ENCODE measurements at regions not wholly inside any gene's neighbourhood (a gene's known extent, or its start where the extent isn't known, plus 50 kb on each side); places are given as distances from the start of the nearest gene placed in this dataset.

- TF ChIP-seq FOXJ3 (CRISPR knock-in tag; IDR thresholded peaks at IDR 0.05) (no peak), CTCF (IDR thresholded peaks at IDR 0.05) (no peak), USF2 (IDR thresholded peaks at IDR 0.05; ENCODE audit: borderline replicate concordance, low read depth, low read length) (no peak), MAX (IDR thresholded peaks at IDR 0.05; ENCODE audit: low read depth) (0 out of 2 replicates have a peak, but pooled peaks have one; percentile 8), NRF1 (IDR thresholded peaks at IDR 0.05; ENCODE audit: low read depth, low read length) (no peak)
These were observed 174.0 kb downstream of the HMHB1 start (continued) for GRCh38 chr5:143985832-143986515.

GRCh38 chr5:143986516-143987212 is 174.7 kb downstream of the HMHB1 start:
- H3F3A ChIP-seq (replicated peaks; ENCODE audit: insufficient read depth) = peaks cover 30% of the 10 kb centered on the region
- 0 out of 2 replicates have a peak, but pooled peaks have one; percentile 26 for TF ChIP-seq JUND (IDR thresholded peaks at IDR 0.05)
- no peak for TF ChIP-seq MXI1 (IDR thresholded peaks at IDR 0.05; ENCODE audit: low read depth, low read length)
- no peak for TF ChIP-seq EP300 (IDR thresholded peaks at IDR 0.05; ENCODE audit: borderline replicate concordance in 1 of 2, low read depth in 1 of 2, low read length in 1 of 2)
- peak; percentile 56 for TF ChIP-seq TCF12 (IDR thresholded peaks at IDR 0.05)
- peak; percentile 55; the same call in 1 of the 2 replicates for TF ChIP-seq FOSL2 (IDR thresholded peaks at IDR 0.05; ENCODE audit: borderline replicate concordance, low read depth)
- TF ChIP-seq RXRA (IDR thresholded peaks at IDR 0.05; ENCODE audit: borderline replicate concordance, low read depth) = no peak
- peak; percentile 79 for TF ChIP-seq NFIC (IDR thresholded peaks at IDR 0.05; ENCODE audit: borderline replicate concordance)
- TF ChIP-seq TEAD4 (IDR thresholded peaks at IDR 0.05; ENCODE audit: borderline replicate concordance, insufficient read depth) = 0 out of 2 replicates have a peak, but pooled peaks have one; percentile 47
- peak overlapping the region; percentile 30 for H3K4me2 ChIP-seq
- no peaks in the 10 kb centered on the region for H4K20me1 ChIP-seq (ENCODE audit: insufficient read depth)
- H3K27ac ChIP-seq (ENCODE audit: low read depth in 2 of 2, low read length in 1 of 2) = peak overlapping the region; percentile 3 to 87; a peak in 3 of 4 replicates
- H3K36me3 ChIP-seq (replicated peaks in 1 of 2; ENCODE audit: control insufficient read depth in 1 of 2, insufficient read depth in 2 of 2, low read length in 1 of 2) = no peaks in the 10 kb centered on the region
- no peak for DNase-seq
- no peaks in the 10 kb centered on the region for H3K9me3 ChIP-seq
- H3K9ac ChIP-seq = peak overlapping the region; percentile 54
- no peaks in the 10 kb centered on the region for H3K9me2 ChIP-seq
- H3K27me3 ChIP-seq (ENCODE audit: insufficient read depth) = no peaks in the 10 kb centered on the region
- H3K79me2 ChIP-seq (ENCODE audit: insufficient read depth) = no peaks in the 10 kb centered on the region
- peaks cover 4 to 27% of the 10 kb centered on the region in 2 experiments; a peak in 3 of 4 replicates for H3K4me1 ChIP-seq (ENCODE audit: control insufficient read depth in 1 of 2, insufficient read depth in 2 of 2, low read depth in 1 of 2, low read length in 1 of 2)
- ChIA-PET POLR2A (no interaction called here), CTCF (no interaction called here)
- H2AFZ ChIP-seq (ENCODE audit: low read depth) = peak overlapping the region; percentile 57
- 50% methylated on average over 6 of the region's 6 CpGs for WGBS (ENCODE audit: low lambda C conversion rate)
- no peak overlapping the region for H3K4me3 ChIP-seq (ENCODE audit: low read depth in 2 of 2, low read length in 1 of 2)
